Hepatocyte (in vitro differentiated cells): ENCODE measurements at regions not wholly inside any gene's neighbourhood (a gene's known extent, or its start where the extent isn't known, plus 50 kb on each side); places are given as distances from the start of the nearest gene placed in this dataset.

Experiments
- EZH2phosphoT487 ChIP-seq: fragments of 200-600 bp; sonication (generic); IDR thresholded peaks from one replicate; pipeline ENCODE4 v1.6.1; 2018; ENCODE audit warnings: antibody characterized with exemption, mild to moderate bottlenecking, low read depth, moderate library complexity; ENCODE audit not compliant: unreplicated experiment, severe bottlenecking
- TF ChIP-seq, protein P1 (sequence below): fragments of 200-600 bp; sonication (generic); IDR thresholded peaks from 2 replicates; pipeline ENCODE4 v1.5.1; 2016; ENCODE audit warnings: antibody characterized with exemption, mild to moderate bottlenecking; ENCODE audit not compliant: poor library complexity

DNA sequence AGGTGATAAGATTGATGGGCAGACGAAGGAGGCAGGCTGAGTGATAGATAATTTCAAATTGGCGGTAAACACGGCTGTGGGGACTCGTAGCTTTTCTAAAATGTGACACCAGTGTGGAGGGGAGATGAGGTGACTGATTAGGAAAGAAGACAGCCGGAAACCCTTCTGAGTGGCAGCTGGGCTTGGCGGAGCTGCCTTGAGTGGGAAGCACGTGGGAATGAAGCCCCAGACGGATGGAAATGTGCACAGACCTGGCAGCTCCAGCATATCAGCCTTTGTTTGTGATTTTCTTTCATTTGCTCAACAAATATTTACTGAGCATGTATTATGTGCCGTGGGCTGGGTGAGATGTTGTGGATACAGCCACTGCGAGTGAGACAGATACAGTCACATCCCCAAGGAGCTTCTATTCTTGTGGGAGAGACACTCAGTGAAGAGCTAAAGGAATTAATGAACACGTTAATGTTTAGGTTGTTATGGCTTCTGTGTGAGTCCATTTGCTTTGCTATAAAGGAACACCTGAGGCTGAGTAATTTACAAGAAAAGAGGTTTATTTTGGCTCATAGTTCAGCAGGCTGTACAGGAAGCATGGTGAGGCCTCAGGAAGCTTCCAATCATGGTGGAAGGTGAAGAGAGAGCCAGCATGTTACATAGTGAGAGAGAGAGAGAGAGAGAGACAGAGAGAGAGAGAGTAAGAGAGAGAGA is 65.5 kb upstream of the LHX5 start:
- TF ChIP-seq, protein P1, sequence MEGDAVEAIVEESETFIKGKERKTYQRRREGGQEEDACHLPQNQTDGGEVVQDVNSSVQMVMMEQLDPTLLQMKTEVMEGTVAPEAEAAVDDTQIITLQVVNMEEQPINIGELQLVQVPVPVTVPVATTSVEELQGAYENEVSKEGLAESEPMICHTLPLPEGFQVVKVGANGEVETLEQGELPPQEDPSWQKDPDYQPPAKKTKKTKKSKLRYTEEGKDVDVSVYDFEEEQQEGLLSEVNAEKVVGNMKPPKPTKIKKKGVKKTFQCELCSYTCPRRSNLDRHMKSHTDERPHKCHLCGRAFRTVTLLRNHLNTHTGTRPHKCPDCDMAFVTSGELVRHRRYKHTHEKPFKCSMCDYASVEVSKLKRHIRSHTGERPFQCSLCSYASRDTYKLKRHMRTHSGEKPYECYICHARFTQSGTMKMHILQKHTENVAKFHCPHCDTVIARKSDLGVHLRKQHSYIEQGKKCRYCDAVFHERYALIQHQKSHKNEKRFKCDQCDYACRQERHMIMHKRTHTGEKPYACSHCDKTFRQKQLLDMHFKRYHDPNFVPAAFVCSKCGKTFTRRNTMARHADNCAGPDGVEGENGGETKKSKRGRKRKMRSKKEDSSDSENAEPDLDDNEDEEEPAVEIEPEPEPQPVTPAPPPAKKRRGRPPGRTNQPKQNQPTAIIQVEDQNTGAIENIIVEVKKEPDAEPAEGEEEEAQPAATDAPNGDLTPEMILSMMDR: no peak
- TF ChIP-seq EZH2phosphoT487: no peak
